H7 (cell line): ENCODE measurements at regions not wholly inside any gene's neighbourhood (a gene's known extent, or its start where the extent isn't known, plus 50 kb on each side); places are given as distances from the start of the nearest gene placed in this dataset.
"Not testable (repeated sequence)": the region's sequence is repeated elsewhere in the genome, so short reads cannot be mapped to it uniquely, and the experiment has no call there.

Experiments
- DNase-seq: peaks from one replicate; pipeline ENCODE4 v3.0.0; 2012
- H3K27me3 ChIP-seq: 2 replicates; pipeline ENCODE4 v1.6.0; 2011; ENCODE audit warnings: mild to moderate bottlenecking, low read length; ENCODE audit not compliant: control insufficient read depth, insufficient read depth
- H3K36me3 ChIP-seq: replicated peaks from 2 replicates; pipeline ENCODE4 v1.5.1; 2011; ENCODE audit warnings: low read length; ENCODE audit not compliant: control insufficient read depth, insufficient read depth
- H3K4me3 ChIP-seq: 2 replicates; pipeline ENCODE4 v1.5.1; 2011; ENCODE audit warnings: low read depth, mild to moderate bottlenecking, control low read depth, low read length, moderate library complexity; ENCODE audit not compliant: insufficient read depth

DNA sequence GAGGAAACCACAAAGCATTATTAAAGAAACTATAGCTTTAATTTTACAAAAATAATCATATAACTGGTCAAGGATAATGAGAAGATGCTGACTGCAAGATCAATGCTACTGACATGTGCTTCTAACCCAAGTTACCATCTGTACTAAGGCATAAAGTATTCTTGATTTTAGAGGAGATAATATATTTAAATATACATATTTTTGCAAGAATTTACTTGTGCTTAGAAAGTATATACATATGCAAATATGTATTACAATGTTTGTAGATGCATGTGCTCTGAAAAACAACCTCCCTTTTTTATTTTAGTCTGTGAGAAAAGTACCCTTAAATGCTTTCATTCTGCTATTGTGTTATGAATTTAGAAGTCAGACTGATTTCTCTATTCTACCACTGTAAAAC, 740.7 kb upstream of the SLIT2 start:
- Histone ChIP-seq H3K36me3 (no peaks in the 10 kb centered on the region), H3K27me3 (no peaks in the 10 kb centered on the region), H3K4me3 (no peak overlapping the region)
- no peak for DNase-seq

GRCh38 chr4:19508442-19508841, 743.3 kb upstream of the SLIT2 start:
- DNase-seq = no peak
- Histone ChIP-seq H3K4me3 (no peak overlapping the region), H3K36me3 (no peaks in the 10 kb centered on the region), H3K27me3 (no peaks in the 10 kb centered on the region)

GRCh38 chr4:19497705-19498104, 754.0 kb upstream of the SLIT2 start:
- DNase-seq = no peak
- no peaks in the 10 kb centered on the region for H3K36me3 ChIP-seq
- H3K4me3 ChIP-seq = no peak overlapping the region
- no peaks in the 10 kb centered on the region for H3K27me3 ChIP-seq

GRCh38 chr4:19496756-19497155, 754.9 kb upstream of the SLIT2 start:
- DNase-seq = no peak
- H3K4me3 ChIP-seq = no peak overlapping the region
- H3K36me3 ChIP-seq = no peaks in the 10 kb centered on the region
- no peaks in the 10 kb centered on the region for H3K27me3 ChIP-seq

DNA sequence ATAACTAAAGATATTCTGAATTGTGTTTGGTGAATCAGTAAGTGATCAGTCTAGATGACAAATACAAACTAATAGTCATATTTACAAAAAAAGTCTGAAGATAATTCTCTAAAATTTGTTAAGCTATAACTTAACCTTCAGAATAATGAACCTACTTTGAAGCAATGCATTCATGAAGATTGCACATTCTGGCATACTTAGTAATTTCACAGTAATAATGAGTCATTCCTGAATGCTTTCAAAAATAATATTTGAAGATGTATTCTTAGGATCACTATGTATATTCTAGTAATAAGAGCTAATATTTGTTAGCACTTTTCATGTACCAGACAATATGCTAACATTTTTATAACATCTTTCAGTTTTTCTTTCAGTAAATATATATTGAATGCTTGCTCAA, 756.7 kb upstream of the SLIT2 start:
- no peak for DNase-seq
- no peaks in the 10 kb centered on the region for H3K36me3 ChIP-seq
- H3K4me3 ChIP-seq = no peak overlapping the region

DNA sequence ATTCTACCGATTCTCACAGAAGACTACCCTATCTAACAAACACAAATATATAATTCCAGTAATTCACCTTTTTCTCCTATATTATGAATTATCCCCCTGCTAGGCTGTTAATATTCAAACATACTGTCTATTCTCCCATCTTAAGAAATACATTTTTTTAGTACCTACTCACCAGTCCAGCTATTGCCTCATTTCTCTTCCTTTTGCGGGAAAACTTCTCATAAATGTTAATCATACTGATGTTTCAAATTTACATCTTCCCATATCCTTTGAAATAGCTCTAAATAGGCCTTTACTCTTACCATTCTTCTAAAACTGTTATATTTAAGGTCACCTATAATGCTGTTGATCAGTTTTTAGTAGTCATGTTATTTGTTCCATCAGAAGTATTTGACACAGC, 759.1 kb upstream of the SLIT2 start:
- H3K36me3 ChIP-seq = no peaks in the 10 kb centered on the region
- H3K4me3 ChIP-seq = no peak overlapping the region
- DNase-seq = no peak
- no peaks in the 10 kb centered on the region for H3K27me3 ChIP-seq

More for the DNA sequence above, 756.7 kb upstream of the SLIT2 start:
- no peaks in the 10 kb centered on the region for H3K27me3 ChIP-seq

- Histone ChIP-seq H3K27me3 (no peaks in the 10 kb centered on the region), H3K36me3 (no peaks in the 10 kb centered on the region), H3K4me3 (no peak overlapping the region)
- no peak for DNase-seq
Observed at GRCh38 chr4:19486400-19486799, 765.3 kb upstream of the SLIT2 start.

DNA sequence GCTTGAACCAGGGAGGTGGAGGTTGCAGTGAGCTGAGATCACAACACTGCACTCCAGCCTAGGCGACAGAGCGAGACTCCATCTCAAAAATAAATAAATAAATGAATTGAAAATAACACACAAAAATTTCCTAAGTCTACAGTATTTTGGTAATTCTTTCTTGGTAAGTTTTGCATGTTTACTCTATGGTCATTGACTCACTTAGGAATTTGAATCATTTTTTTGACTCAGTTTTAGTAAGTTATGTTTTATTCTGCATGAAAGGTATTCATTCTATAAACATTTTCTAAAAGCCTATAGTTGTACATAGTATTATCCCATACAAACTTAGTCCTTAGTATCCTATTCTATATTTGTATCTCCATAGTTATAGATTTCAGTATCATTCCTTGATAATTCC, 772.9 kb upstream of the SLIT2 start:
- H3K27me3 ChIP-seq = no peaks in the 10 kb centered on the region
- H3K4me3 ChIP-seq = no peak overlapping the region
- no peaks in the 10 kb centered on the region for H3K36me3 ChIP-seq
- DNase-seq = no peak

GRCh38 chr4:19473569-19473968, 778.1 kb upstream of the SLIT2 start:
- no peaks in the 10 kb centered on the region for H3K27me3 ChIP-seq
- no peaks in the 10 kb centered on the region for H3K36me3 ChIP-seq
- H3K4me3 ChIP-seq = no peak overlapping the region
- no peak for DNase-seq

DNA sequence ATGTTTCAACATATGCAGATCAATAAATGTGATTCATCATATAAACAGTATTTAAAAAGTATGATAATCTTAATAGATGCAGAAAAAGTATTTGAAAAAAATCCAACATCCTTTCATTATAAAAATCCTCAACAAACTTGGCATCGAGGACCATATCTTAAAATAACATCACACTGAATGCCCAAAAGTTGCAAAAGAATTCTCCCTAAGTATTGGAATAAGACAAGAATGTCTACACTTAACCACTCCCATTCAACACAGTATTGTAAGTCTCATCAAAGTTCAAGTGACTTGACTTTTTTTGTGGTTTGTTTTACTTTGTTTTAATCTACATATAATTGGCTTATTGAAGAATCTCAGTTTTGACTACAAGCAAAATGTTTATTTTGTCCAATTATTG, 779.0 kb upstream of the SLIT2 start:
- Histone ChIP-seq H3K27me3 (no peaks in the 10 kb centered on the region), H3K4me3 (no peak overlapping the region), H3K36me3 (no peaks in the 10 kb centered on the region)
- no peak for DNase-seq

GRCh38 chr4:19470001-19470400, 781.7 kb upstream of the SLIT2 start:
- not testable (repeated sequence) for DNase-seq

DNA sequence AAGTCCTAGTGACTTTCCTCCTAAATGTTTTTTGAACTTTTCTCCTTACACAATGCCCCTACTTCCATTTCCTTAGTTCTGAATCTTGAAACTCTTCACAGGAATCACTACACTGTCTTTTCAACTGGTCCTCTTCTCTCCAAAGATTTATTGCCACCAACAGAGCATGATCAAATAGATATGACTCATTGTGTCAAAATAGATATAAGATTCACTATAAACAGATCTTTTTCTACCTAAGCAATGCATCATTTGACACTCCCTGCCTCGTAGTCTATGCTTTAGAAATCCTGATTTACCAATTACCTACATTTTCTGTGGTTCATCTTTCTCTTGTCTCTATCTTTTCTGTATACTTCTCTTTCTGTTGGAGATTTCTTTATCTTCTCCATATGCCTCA, 789.6 kb upstream of the SLIT2 start:
- Histone ChIP-seq H3K4me3 (no peak overlapping the region), H3K36me3 (no peaks in the 10 kb centered on the region), H3K27me3 (no peaks in the 10 kb centered on the region)
- DNase-seq = no peak

More at GRCh38 chr4:19470001-19470400, 781.7 kb upstream of the SLIT2 start:
- not testable (repeated sequence) for H3K27me3 ChIP-seq, H3K36me3 ChIP-seq, H3K4me3 ChIP-seq

- DNase-seq = no peak
- H3K36me3 ChIP-seq = no peaks in the 10 kb centered on the region
Observed at GRCh38 chr4:19455850-19456602, 795.7 kb upstream of the SLIT2 start.

GRCh38 chr4:19455196-19455595, 796.5 kb upstream of the SLIT2 start:
- no peaks in the 10 kb centered on the region; the same call in 1 of the 2 replicates for H3K27me3 ChIP-seq
- H3K4me3 ChIP-seq = no peak overlapping the region
- no peak for DNase-seq
- H3K36me3 ChIP-seq = no peaks in the 10 kb centered on the region

More at GRCh38 chr4:19455850-19456602, 795.7 kb upstream of the SLIT2 start:
- Histone ChIP-seq H3K27me3 (no peaks in the 10 kb centered on the region; the same call in 1 of the 2 replicates), H3K4me3 (no peak overlapping the region)

DNA sequence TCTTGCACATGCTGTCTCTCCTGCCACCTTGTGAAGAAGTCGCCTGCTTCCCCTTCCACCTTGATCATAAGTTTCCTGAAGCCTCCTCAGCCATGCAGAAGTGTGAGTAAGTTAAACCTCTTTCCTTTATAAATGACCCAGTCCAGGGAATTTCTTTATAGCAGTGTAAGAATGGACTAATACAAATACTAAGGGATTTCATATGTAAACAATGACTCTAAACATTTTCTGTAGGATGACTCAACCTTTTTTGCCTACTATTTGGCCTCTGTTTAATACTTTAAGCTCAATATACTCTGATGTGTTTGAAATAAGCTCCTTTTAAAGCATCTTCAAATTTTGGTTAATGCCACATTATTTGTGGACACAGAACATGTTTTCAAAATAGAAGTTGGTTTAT, 813.5 kb upstream of the SLIT2 start:
- H3K4me3 ChIP-seq = no peak overlapping the region
- no peaks in the 10 kb centered on the region for H3K36me3 ChIP-seq
- H3K27me3 ChIP-seq = peaks cover 4% of the 10 kb centered on the region; the same call in 1 of the 2 replicates
- no peak for DNase-seq

DNA sequence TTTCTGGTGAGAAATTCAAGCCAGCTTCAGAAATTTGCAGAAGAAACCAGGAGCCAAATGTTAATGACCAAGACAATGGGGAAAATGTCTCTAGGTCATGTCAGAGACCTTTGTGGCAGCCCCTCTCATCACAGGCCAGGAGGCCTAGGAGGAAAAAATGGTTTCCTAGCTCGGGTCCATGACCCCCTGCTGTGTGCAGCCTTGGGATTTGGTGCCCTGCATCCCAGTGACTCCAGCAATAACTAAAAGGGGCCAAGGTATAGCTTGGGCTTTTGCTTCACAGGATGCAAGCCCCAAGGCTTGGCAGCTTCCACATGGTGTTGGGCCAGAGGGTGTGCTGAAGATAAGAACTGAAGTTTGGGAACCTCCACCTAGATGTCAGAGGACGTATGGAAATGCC, 814.7 kb upstream of the SLIT2 start:
- no peaks in the 10 kb centered on the region for H3K36me3 ChIP-seq
- peaks cover 11% of the 10 kb centered on the region; the same call in 1 of the 2 replicates for H3K27me3 ChIP-seq
- H3K4me3 ChIP-seq = no peak overlapping the region
- no peak for DNase-seq
